ENCODE measurements at regions not wholly inside any gene's neighbourhood (a gene's known extent, or its start where the extent isn't known, plus 50 kb on each side); places are given as distances from the start of the nearest gene placed in this dataset.

DNA sequence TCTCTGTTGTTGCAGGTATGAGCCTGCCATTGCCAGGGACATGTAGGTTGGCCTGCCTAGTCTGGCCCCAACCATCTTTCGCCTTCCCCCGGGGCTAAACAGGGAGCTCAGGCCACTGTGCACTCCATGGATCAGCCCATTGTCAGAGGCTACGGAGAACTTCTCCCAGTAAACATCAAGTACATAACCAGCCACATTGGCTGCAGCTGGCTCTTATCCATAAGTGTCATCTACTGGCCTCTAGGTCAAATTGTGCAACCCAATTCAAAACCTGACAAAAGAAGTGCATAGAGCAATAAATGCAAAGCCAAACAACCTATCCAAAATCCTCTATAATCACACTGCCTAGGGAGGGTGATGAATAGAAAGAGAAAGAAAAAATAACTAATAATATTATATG, 418.1 kb upstream of the DCC start:
- CTCF ChIA-PET (ENCODE audit: partially characterized antibody), result interaction anchor here (1.0 kb wide), 1 partner anchor 232 kb away, joined by 4 read pairs; no protein-coding TSS in a partner anchor
- WGBS, 2 experiments (ENCODE audit: extremely low coverage in 1 of 2, insufficient coverage in 1 of 2, insufficient read length in 1 of 2, insufficient replicate concordance in 2 of 2, low coverage in 1 of 2, low lambda C conversion rate in 2 of 2, missing lambda C conversion rate in 1 of 2), result 90% methylated on average over 3 of the region's 3 CpGs; no CpG with 5 or more reads in 1 of the 2 experiments
- TF ChIP-seq SUZ12 (IDR thresholded peaks at IDR 0.05; ENCODE audit: low read length) (no peak), TBP (IDR thresholded peaks at IDR 0.05; ENCODE audit: low read depth, low read length) (no peak), BRCA1 (IDR thresholded peaks at IDR 0.05; ENCODE audit: low read depth, low read length) (no peak), CHD1 (IDR thresholded peaks at IDR 0.05; ENCODE audit: low read depth, low read length) (no peak), RFX5 (IDR thresholded peaks at IDR 0.05; ENCODE audit: borderline replicate concordance, low read depth, low read length) (no peak), ZNF274 (IDR thresholded peaks at IDR 0.05; ENCODE audit: borderline replicate concordance, extremely low read depth, low read length) (no peak), TAF7 (optimal IDR thresholded peaks at IDR 0.05; ENCODE audit: borderline replicate concordance, low read depth, low read length) (no peak), BCL11A (IDR thresholded peaks at IDR 0.05; ENCODE audit: low read depth in 2 of 2, low read length in 2 of 2) (no peak), RNF2 (IDR thresholded peaks at IDR 0.05; ENCODE audit: borderline replicate concordance, low read depth, low read length, missing control alignments, poor library complexity, severe bottlenecking) (no peak), GABPA (IDR thresholded peaks at IDR 0.05; ENCODE audit: borderline replicate concordance, insufficient read depth, low read length) (no peak), ASH2L (IDR thresholded peaks at IDR 0.05; ENCODE audit: low read length) (no peak), RAD21 (IDR thresholded peaks at IDR 0.05 in 1 of 2, conservative IDR thresholded peaks at IDR 0.05 in 1 of 2; ENCODE audit: low read depth in 2 of 2, low read length in 2 of 2) (no peak), TCF12 (IDR thresholded peaks at IDR 0.05; ENCODE audit: low read depth, low read length) (no peak), EGR1 (IDR thresholded peaks at IDR 0.05; ENCODE audit: borderline replicate concordance, low read depth, low read length) (no peak), JUN (IDR thresholded peaks at IDR 0.05; ENCODE audit: low read depth, low read length) (no peak)

More for the DNA sequence above, 418.1 kb upstream of the DCC start:
- no peak overlapping the region for H3K9ac ChIP-seq (replicated peaks in 1 of 4; ENCODE audit: extremely low read depth in 1 of 4, low read depth in 3 of 4, low read length in 3 of 4)
- no peak overlapping the region for H2BK120ac ChIP-seq (replicated peaks; ENCODE audit: low read depth, low read length)
- no peak overlapping the region for H4K91ac ChIP-seq (replicated peaks; ENCODE audit: insufficient read length, low read length)
- H4K8ac ChIP-seq (ENCODE audit: extremely low read depth, insufficient read depth, low read length), result no peak overlapping the region
- H2AK5ac ChIP-seq (ENCODE audit: low read depth, low read length), result no peak overlapping the region
- H2BK12ac ChIP-seq (ENCODE audit: low read depth, low read length), result no peak overlapping the region
- no peak overlapping the region for H3K27ac ChIP-seq (ENCODE audit: low read depth, low read length)
- H2AFZ ChIP-seq (ENCODE audit: low read length), result no peak overlapping the region
- H3K36me3 ChIP-seq (ENCODE audit: control insufficient read depth in 2 of 4, insufficient read depth in 4 of 4, low read length in 3 of 4), result no peaks in the 10 kb centered on the region
- no peak overlapping the region for H3K4me2 ChIP-seq (ENCODE audit: insufficient read depth in 1 of 2, low read depth in 2 of 2, low read length in 2 of 2)
- no peak overlapping the region for H3K23ac ChIP-seq (ENCODE audit: insufficient read length)
- H4K5ac ChIP-seq (ENCODE audit: insufficient read length, low read depth, low read length), result no peak overlapping the region
- no peaks in the 10 kb centered on the region for H4K20me1 ChIP-seq (replicated peaks in 1 of 2; ENCODE audit: control insufficient read depth in 1 of 2, insufficient read depth in 2 of 2, low read length in 2 of 2)
- no peaks in the 10 kb centered on the region for H3K27me3 ChIP-seq (replicated peaks in 1 of 4; ENCODE audit: control insufficient read depth in 3 of 4, extremely low read depth in 1 of 4, insufficient read depth in 3 of 4, low read length in 3 of 4)
- H2BK15ac ChIP-seq (ENCODE audit: low read length), result no peak overlapping the region
- DNase-seq (ENCODE audit: low read depth in 1 of 2, low spot score in 2 of 2) (no peak), FAIRE-seq (no peak)
- POLR2A ChIA-PET (ENCODE audit: partially characterized antibody), result interaction anchor here (0.6 kb wide), 1 partner anchor 78 kb away, joined by 5 read pairs; no protein-coding TSS in a partner anchor
- H3K79me1 ChIP-seq (ENCODE audit: low read depth, low read length), result no peaks in the 10 kb centered on the region
- H3K4me3 ChIP-seq (ENCODE audit: extremely low read depth in 1 of 4, insufficient read depth in 2 of 4, low read depth in 3 of 4, low read length in 4 of 4), result no peak overlapping the region
- H3K23me2 ChIP-seq (ENCODE audit: low read depth, low read length), result no peaks in the 10 kb centered on the region
- no peak overlapping the region for H3K4ac ChIP-seq (replicated peaks; ENCODE audit: insufficient read length, low read depth, low read length)
- peaks cover 9% of the 10 kb centered on the region in 2 experiments; a peak in 2 of 4 replicates for H3K9me3 ChIP-seq (ENCODE audit: insufficient read depth in 2 of 2, low read depth in 1 of 2, low read length in 1 of 2)
- H3K56ac ChIP-seq (replicated peaks; ENCODE audit: insufficient read length, low read depth, low read length), result no peak overlapping the region
- no peaks in the 10 kb centered on the region for H3K4me1 ChIP-seq (replicated peaks in 1 of 4; ENCODE audit: control insufficient read depth in 3 of 4, insufficient read depth in 4 of 4, low read length in 3 of 4)
- no peaks in the 10 kb centered on the region for H3K79me2 ChIP-seq (ENCODE audit: control insufficient read depth in 1 of 2, insufficient read depth in 2 of 2, low read length in 2 of 2)
- H3K18ac ChIP-seq (ENCODE audit: extremely low read depth, low read length), result no peak overlapping the region
- no peak overlapping the region for H3K14ac ChIP-seq (ENCODE audit: insufficient read length)
- no peak overlapping the region for H2BK20ac ChIP-seq (ENCODE audit: low read length)
- H2BK5ac ChIP-seq (ENCODE audit: low read depth, low read length), result no peak overlapping the region
